ENCODE measurements at regions not wholly inside any gene's neighbourhood (a gene's known extent, or its start where the extent isn't known, plus 50 kb on each side); places are given as distances from the start of the nearest gene placed in this dataset.

DNA sequence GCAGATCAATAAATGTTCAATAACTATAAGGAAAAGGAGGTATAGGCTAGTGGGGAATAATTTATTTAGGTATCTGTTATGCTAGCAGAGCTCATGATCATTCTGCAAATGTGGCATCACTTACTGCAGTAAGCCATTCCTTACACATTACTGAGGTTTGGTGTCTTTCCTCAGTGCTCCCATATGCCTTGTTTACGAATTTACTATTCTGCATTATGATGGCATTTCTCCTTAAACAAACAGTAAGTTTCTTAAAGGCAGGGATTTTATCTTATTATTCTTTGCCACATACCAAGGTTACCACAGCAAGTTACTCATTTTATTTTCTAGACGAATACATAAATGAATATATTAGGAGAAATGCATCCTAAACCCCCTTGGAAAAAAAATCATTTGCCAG, 88.4 kb downstream of the DSEL start:
- Mint-ChIP-seq H3K4me1 (no peaks in the 10 kb centered on the region), H3K9me3 (no peaks in the 10 kb centered on the region), H3K4me3 (no peak overlapping the region), H3K27ac (no peak overlapping the region), H3K36me3 (ENCODE audit: low read depth) (no peaks in the 10 kb centered on the region), H3K27me3 (ENCODE audit: insufficient read depth) (no peaks in the 10 kb centered on the region)
- WGBS, 2 experiments (ENCODE audit: insufficient coverage in 1 of 2, insufficient read length in 1 of 2): 89 to 100% methylated on average over 1 of the region's 2 CpGs
- no peaks in the 10 kb centered on the region for H3K9me3 ChIP-seq (ENCODE audit: control insufficient read depth, low read length)
- no peak overlapping the region for H3K27ac ChIP-seq (ENCODE audit: low read depth, low read length)
- TF ChIP-seq, protein P1, sequence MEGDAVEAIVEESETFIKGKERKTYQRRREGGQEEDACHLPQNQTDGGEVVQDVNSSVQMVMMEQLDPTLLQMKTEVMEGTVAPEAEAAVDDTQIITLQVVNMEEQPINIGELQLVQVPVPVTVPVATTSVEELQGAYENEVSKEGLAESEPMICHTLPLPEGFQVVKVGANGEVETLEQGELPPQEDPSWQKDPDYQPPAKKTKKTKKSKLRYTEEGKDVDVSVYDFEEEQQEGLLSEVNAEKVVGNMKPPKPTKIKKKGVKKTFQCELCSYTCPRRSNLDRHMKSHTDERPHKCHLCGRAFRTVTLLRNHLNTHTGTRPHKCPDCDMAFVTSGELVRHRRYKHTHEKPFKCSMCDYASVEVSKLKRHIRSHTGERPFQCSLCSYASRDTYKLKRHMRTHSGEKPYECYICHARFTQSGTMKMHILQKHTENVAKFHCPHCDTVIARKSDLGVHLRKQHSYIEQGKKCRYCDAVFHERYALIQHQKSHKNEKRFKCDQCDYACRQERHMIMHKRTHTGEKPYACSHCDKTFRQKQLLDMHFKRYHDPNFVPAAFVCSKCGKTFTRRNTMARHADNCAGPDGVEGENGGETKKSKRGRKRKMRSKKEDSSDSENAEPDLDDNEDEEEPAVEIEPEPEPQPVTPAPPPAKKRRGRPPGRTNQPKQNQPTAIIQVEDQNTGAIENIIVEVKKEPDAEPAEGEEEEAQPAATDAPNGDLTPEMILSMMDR (conservative IDR thresholded peaks at IDR 0.05): no peak
- no peaks in the 10 kb centered on the region for H3K36me3 ChIP-seq (ENCODE audit: control insufficient read depth, insufficient read depth, low read length)
- no peak overlapping the region for H3K9ac ChIP-seq (ENCODE audit: extremely low read depth, low read length, poor library complexity, severe bottlenecking)
- DNase-seq: no peak
- no peaks in the 10 kb centered on the region for H3K4me1 ChIP-seq (ENCODE audit: control insufficient read depth, insufficient read depth, low read length)
- no peak overlapping the region for H3K4me3 ChIP-seq (ENCODE audit: low read length)
- H3K27me3 ChIP-seq (ENCODE audit: control insufficient read depth, insufficient read depth, low read length, poor library complexity, severe bottlenecking): no peaks in the 10 kb centered on the region

DNA sequence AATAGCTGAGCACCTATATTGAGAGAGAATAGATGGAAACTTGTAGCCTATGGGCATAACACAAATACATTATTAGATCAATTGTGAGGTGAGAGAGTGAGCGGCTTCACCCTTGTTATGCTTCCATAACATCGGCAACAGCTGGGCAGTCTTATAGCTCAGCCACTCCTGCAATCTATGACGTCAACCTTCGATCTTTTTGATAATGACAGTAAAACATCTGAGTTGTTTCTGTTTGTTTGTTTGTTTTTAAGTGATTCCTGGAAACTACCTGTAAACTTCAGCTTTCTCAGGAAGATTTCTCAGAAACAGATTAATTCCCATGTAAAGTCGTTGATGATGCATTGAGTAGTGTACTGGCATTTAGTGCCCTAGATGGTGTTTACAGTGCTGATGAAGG, 90.0 kb downstream of the DSEL start:
- Mint-ChIP-seq H3K27me3 (ENCODE audit: insufficient read depth) (no peaks in the 10 kb centered on the region), H3K36me3 (ENCODE audit: low read depth) (no peaks in the 10 kb centered on the region), H3K9me3 (no peaks in the 10 kb centered on the region), H3K4me3 (no peak overlapping the region), H3K27ac (no peak overlapping the region), H3K4me1 (no peaks in the 10 kb centered on the region)
- H3K27me3 ChIP-seq (ENCODE audit: control insufficient read depth, insufficient read depth, low read length, poor library complexity, severe bottlenecking): no peaks in the 10 kb centered on the region
- TF ChIP-seq, protein P1 (conservative IDR thresholded peaks at IDR 0.05): no peak
- H3K27ac ChIP-seq (ENCODE audit: low read depth, low read length): no peak overlapping the region
- no peak for DNase-seq
- no peak overlapping the region for H3K9ac ChIP-seq (ENCODE audit: extremely low read depth, low read length, poor library complexity, severe bottlenecking)
- WGBS, 2 experiments (ENCODE audit: insufficient coverage in 1 of 2, insufficient read length in 1 of 2): 99% methylated on average over 5 of the region's 5 CpGs; no CpG with 5 or more reads in 1 of the 2 experiments
- no peaks in the 10 kb centered on the region for H3K4me1 ChIP-seq (ENCODE audit: control insufficient read depth, insufficient read depth, low read length)
- no peaks in the 10 kb centered on the region for H3K9me3 ChIP-seq (ENCODE audit: control insufficient read depth, low read length)
- H3K4me3 ChIP-seq (ENCODE audit: low read length): no peak overlapping the region
- no peaks in the 10 kb centered on the region for H3K36me3 ChIP-seq (ENCODE audit: control insufficient read depth, insufficient read depth, low read length)

GRCh38 chr18:67425672-67426071, 90.8 kb downstream of the DSEL start:
- Mint-ChIP-seq H3K9me3 (no peaks in the 10 kb centered on the region), H3K27ac (no peak overlapping the region), H3K36me3 (ENCODE audit: low read depth) (no peaks in the 10 kb centered on the region), H3K4me1 (no peaks in the 10 kb centered on the region), H3K27me3 (ENCODE audit: insufficient read depth) (no peaks in the 10 kb centered on the region), H3K4me3 (no peak overlapping the region)
- H3K27me3 ChIP-seq (ENCODE audit: control insufficient read depth, insufficient read depth, low read length, poor library complexity, severe bottlenecking): no peaks in the 10 kb centered on the region
- no peak overlapping the region for H3K9ac ChIP-seq (ENCODE audit: extremely low read depth, low read length, poor library complexity, severe bottlenecking)
- no peaks in the 10 kb centered on the region for H3K4me1 ChIP-seq (ENCODE audit: control insufficient read depth, insufficient read depth, low read length)
- no peaks in the 10 kb centered on the region for H3K9me3 ChIP-seq (ENCODE audit: control insufficient read depth, low read length)
- no peak overlapping the region for H3K27ac ChIP-seq (ENCODE audit: low read depth, low read length)
- TF ChIP-seq, protein P1 (conservative IDR thresholded peaks at IDR 0.05): no peak
- H3K4me3 ChIP-seq (ENCODE audit: low read length): no peak overlapping the region
- H3K36me3 ChIP-seq (ENCODE audit: control insufficient read depth, insufficient read depth, low read length): no peaks in the 10 kb centered on the region
- no peak for DNase-seq

All from endodermal cell (in vitro differentiated cells).